PFSK-1 (cell line): ENCODE measurements at regions not wholly inside any gene's neighbourhood (a gene's known extent, or its start where the extent isn't known, plus 50 kb on each side); places are given as distances from the start of the nearest gene placed in this dataset.

ENCODE experiments used
- POLR2AphosphoS5 ChIP-seq: IDR thresholded peaks from 2 replicates; pipeline ENCODE4 v1.6.1; 2012; ENCODE audit warnings: low read depth, mild to moderate bottlenecking, control low read depth, low read length, moderate library complexity
- REST ChIP-seq, 2 experiments: IDR thresholded peaks; 2 replicates each; pipeline versions ENCODE4 v1.6.1 to v1.8.0; 2011 to 2012; ENCODE audit warnings: low read depth in 2 of 2, low read length in 2 of 2, control low read depth in 1 of 2, inconsistent platforms in 1 of 2, mild to moderate bottlenecking in 1 of 2, moderate library complexity in 1 of 2; ENCODE audit not compliant: insufficient read depth in 1 of 2
- TAF1 ChIP-seq: IDR thresholded peaks from 2 replicates; pipeline ENCODE4 v1.6.1; 2012; ENCODE audit warnings: low read length, control low read depth, borderline replicate concordance; ENCODE audit not compliant: insufficient read depth

GRCh38 chr13:107956889-107957288 is 258.4 kb downstream of the LIG4 start:
- TF ChIP-seq POLR2AphosphoS5 (no peak), TAF1 (no peak), REST (IDR thresholded peaks at IDR 0.05; ENCODE audit: insufficient read depth in 1 of 2, low read depth in 2 of 2, low read length in 2 of 2) (no peak)
